CD4-positive, alpha-beta T cell (primary cell): ENCODE measurements at regions not wholly inside any gene's neighbourhood (a gene's known extent, or its start where the extent isn't known, plus 50 kb on each side); places are given as distances from the start of the nearest gene placed in this dataset.

ENCODE experiments used
- ATAC-seq: fragments of 200-7000 bp; cut with Tn5 transposase; one replicate; pipeline ENCODE4 v1.10.0; 2022; ENCODE audit warnings: mild to moderate bottlenecking; ENCODE audit not compliant: poor library complexity
- CTCF ChIA-PET: fragments of 350-600 bp; sonication (Branson Sonifier 250); formaldehyde crosslinking; loops from one replicate; lab custom pipeline; 2021; ENCODE audit warnings: antibody characterized with exemption, inconsistent platforms; lab: Charles Lee
- POLR2A ChIA-PET: fragments of 350-600 bp; sonication (Branson Sonifier 250); formaldehyde crosslinking; loops from one replicate; lab custom pipeline; 2021; ENCODE audit warnings: antibody characterized with exemption, inconsistent platforms; lab: Charles Lee
- DNase-seq, 14 experiments: peaks; one replicate each; pipeline ENCODE4 v3.0.0-alpha.2; 2013 to 2020; ENCODE audit warnings: mixed read lengths in 2 of 14
- H3K27ac ChIP-seq, 2 donors: one replicate each; pipeline versions ENCODE4 v1.5.1 to v1.7.0; 2013; ENCODE audit warnings: low read length in 2 of 2, low read depth in 1 of 2, mild to moderate bottlenecking in 1 of 2
- H3K27me3 ChIP-seq, 2 experiments: 1 replicate in 1 of 2; 2 replicates in 1 of 2; pipeline versions ENCODE4 v1.6.1 to v1.7.0; 2013; ENCODE audit warnings: low read length in 2 of 2, control low read depth in 1 of 2, mild to moderate bottlenecking in 1 of 2, moderate library complexity in 1 of 2; ENCODE audit not compliant: insufficient read depth in 2 of 2, control insufficient read depth in 1 of 2
- H3K36me3 ChIP-seq: one replicate; pipeline ENCODE4 v1.6.1; 2013; ENCODE audit warnings: low read length, control low read depth; ENCODE audit not compliant: insufficient read depth
- H3K4me1 ChIP-seq: one replicate; pipeline ENCODE4 v1.6.1; 2013; ENCODE audit warnings: low read length, control low read depth; ENCODE audit not compliant: insufficient read depth
- H3K4me3 ChIP-seq: one replicate; pipeline ENCODE4 v1.5.1; 2013; ENCODE audit warnings: mild to moderate bottlenecking, low read length, moderate library complexity
- H3K9me3 ChIP-seq, 2 experiments: 1 replicate in 1 of 2; 2 replicates in 1 of 2; pipeline versions ENCODE4 v1.6.1 to v1.7.0; 2013; ENCODE audit warnings: low read length in 2 of 2, mild to moderate bottlenecking in 2 of 2, control low read depth in 1 of 2, moderate library complexity in 1 of 2; ENCODE audit not compliant: control insufficient read depth in 1 of 2, insufficient read depth in 1 of 2
- H3K27ac Mint-ChIP-seq: one replicate; pipeline ENCODE4 v1.8.0; 2020; ENCODE audit warnings: mixed read lengths
- H3K27me3 Mint-ChIP-seq: one replicate; pipeline ENCODE4 v1.8.0; 2021; ENCODE audit warnings: mixed read lengths
- H3K36me3 Mint-ChIP-seq: one replicate; pipeline ENCODE4 v1.8.0; 2021; ENCODE audit warnings: low read depth, mixed read lengths
- H3K4me1 Mint-ChIP-seq: one replicate; pipeline ENCODE4 v1.8.0; 2021; ENCODE audit warnings: low read depth, mixed read lengths
- H3K4me3 Mint-ChIP-seq: one replicate; pipeline ENCODE4 v1.8.0; 2020; ENCODE audit warnings: mild to moderate bottlenecking, mixed read lengths
- H3K9me3 Mint-ChIP-seq: one replicate; pipeline ENCODE4 v1.8.0; 2020; ENCODE audit warnings: mixed read lengths
- intact Hi-C, 2 experiments: fragments of 100-400 bp; cut with DNase I in 1 of 2; cut with micrococcal nuclease in 1 of 2; formaldehyde crosslinking; loops; one replicate each; pipeline versions ENCODE4 v1.15.1 to v1.9.0; 2023 to 2025; cut with DNase I, micrococcal nuclease
- TF ChIP-seq, protein P1 (sequence below): fragments of 200-600 bp; IDR thresholded peaks from one replicate; pipeline ENCODE4 v1.8.0; 2022; ENCODE audit warnings: antibody characterized with exemption, mild to moderate bottlenecking

DNA sequence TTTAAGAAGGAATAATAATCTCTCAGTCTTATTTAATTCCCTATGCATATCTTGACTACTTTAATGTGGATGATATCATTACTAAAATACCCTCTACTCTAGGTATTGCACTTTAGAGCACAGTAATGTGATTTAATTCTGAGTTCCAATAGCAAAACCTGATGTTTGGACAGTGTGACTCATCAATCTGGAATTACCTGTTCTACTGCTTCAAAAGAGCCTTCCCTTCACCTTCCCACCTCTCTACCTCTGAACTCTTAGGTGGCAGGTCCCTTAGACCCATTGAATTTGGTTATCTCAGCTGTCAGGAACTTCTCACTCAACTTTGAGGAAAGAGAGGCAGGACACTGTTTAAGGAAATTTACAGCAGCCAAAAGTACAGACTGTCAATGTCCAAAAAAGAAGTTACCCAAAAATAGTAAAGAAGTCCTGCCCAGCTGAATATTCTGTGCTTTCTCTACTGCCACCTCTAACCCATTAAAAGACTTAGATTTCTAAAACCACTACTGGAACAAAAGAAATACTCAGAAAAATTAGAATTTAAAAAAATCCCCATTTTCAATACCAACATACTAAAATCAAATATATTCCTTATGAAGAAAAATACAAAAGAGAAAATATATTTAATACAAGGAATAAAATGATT is 123.1 kb upstream of the GPM6A start:
- TF ChIP-seq, protein P1, sequence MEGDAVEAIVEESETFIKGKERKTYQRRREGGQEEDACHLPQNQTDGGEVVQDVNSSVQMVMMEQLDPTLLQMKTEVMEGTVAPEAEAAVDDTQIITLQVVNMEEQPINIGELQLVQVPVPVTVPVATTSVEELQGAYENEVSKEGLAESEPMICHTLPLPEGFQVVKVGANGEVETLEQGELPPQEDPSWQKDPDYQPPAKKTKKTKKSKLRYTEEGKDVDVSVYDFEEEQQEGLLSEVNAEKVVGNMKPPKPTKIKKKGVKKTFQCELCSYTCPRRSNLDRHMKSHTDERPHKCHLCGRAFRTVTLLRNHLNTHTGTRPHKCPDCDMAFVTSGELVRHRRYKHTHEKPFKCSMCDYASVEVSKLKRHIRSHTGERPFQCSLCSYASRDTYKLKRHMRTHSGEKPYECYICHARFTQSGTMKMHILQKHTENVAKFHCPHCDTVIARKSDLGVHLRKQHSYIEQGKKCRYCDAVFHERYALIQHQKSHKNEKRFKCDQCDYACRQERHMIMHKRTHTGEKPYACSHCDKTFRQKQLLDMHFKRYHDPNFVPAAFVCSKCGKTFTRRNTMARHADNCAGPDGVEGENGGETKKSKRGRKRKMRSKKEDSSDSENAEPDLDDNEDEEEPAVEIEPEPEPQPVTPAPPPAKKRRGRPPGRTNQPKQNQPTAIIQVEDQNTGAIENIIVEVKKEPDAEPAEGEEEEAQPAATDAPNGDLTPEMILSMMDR = no peak
- no peaks in the 10 kb centered on the region for H3K27me3 ChIP-seq
- H3K27me3 Mint-ChIP-seq = no peaks in the 10 kb centered on the region
- intact Hi-C loops = no loop called here
- CTCF ChIA-PET = no interaction called here
- DNase-seq = no peak
- no peak overlapping the region for H3K4me3 Mint-ChIP-seq
- no peak for ATAC-seq
- no peak overlapping the region for H3K27ac Mint-ChIP-seq
- no peaks in the 10 kb centered on the region for H3K4me1 ChIP-seq
- H3K9me3 Mint-ChIP-seq = no peaks in the 10 kb centered on the region
- H3K4me3 ChIP-seq = no peak overlapping the region
- no peak overlapping the region for H3K27ac ChIP-seq
- no peaks in the 10 kb centered on the region for H3K36me3 ChIP-seq
- no peaks in the 10 kb centered on the region for H3K36me3 Mint-ChIP-seq
- H3K4me1 Mint-ChIP-seq = no peaks in the 10 kb centered on the region
- POLR2A ChIA-PET = no interaction called here
- no peaks in the 10 kb centered on the region for H3K9me3 ChIP-seq

DNA sequence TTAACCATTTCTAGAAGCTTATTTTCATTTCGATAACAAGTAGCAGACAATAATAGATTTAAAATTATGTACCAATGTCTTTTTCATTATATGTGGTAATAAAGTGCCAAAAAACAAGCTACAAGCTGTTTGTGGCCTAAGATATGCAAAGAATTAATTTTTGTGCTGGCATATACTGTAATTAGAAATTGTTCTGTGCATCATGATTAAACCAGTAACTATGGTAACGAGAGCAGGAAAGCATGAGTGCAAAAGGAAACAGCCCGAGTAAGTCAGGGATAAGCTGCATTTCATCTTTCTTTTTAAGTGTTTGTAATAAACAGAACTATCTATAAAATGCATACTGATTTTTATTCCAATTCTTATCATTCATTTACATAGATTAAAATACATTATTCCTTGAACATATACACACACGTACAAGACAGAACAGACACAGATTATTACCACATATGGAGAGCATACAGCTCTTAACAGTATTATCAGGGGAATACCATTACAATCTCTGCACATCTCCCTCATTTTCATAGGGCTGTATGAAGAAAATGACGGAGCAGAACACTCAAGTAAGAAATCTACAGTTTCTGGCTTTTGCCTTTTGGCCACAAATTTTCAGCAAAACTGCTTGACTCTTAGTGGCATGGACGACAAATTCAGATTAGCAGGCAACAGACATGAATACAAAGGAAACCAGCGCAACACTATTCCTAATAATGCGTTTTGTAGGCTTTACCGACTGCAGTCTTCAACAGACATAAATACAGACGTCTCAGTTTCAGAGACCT is 121.3 kb upstream of the WDR17 start:
- Histone ChIP-seq H3K4me1 (peaks cover 5% of the 10 kb centered on the region), H3K27ac (no peak overlapping the region), H3K27me3 (peaks cover 0 to 3% of the 10 kb centered on the region in 2 experiments), H3K36me3 (no peaks in the 10 kb centered on the region), H3K9me3 (no peaks in the 10 kb centered on the region), H3K4me3 (no peak overlapping the region)
- ChIA-PET POLR2A (no interaction called here), CTCF (no interaction called here)
- Mint-ChIP-seq H3K9me3 (no peaks in the 10 kb centered on the region), H3K4me3 (no peak overlapping the region), H3K27me3 (peaks cover 12% of the 10 kb centered on the region), H3K4me1 (peaks cover 6% of the 10 kb centered on the region), H3K36me3 (no peaks in the 10 kb centered on the region), H3K27ac (no peak overlapping the region)
- no peak for DNase-seq
- ATAC-seq = no peak
- intact Hi-C loops = no loop called here
- TF ChIP-seq, protein P1 = no peak

DNA sequence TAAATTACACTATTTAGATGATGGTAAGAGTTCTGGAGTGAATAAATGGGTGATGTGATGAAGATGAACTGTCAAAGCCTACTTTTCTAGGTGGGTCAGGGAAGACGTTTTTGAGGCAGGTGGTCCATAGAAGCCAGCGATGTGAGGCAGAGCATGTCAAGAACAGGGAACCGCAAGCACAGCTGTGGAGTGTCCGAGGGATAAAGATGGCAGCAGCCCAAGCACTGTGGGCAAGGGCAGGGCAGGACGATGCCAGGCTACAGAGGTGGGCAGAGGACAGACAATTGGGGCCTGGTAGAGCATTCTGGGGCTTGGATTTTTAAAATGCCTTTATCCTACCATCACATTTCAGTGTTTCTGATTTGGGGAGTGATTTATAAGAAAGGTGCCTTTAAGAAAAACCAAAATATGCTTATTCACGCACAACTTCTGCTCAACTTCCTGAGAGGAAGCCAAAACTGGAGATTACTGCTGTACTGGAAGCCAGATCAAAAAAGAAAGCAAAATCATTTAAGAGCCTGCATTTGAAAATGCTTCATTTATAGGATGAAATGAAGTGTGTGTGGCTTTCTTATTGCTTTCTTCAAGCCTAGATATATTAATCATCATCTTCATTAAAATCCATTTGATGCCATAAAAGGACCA is 119.0 kb upstream of the WDR17 start:
- H3K9me3 ChIP-seq = no peaks in the 10 kb centered on the region
- H3K27ac ChIP-seq = no peak overlapping the region
- peaks cover 16% of the 10 kb centered on the region for H3K27me3 Mint-ChIP-seq
- DNase-seq (peak in 1 of 14 experiments; percentile 5), ATAC-seq (no peak)
- no peaks in the 10 kb centered on the region for H3K9me3 Mint-ChIP-seq
- H3K4me1 Mint-ChIP-seq = peaks cover 6% of the 10 kb centered on the region
- ChIA-PET POLR2A (no interaction called here), CTCF (no interaction called here)
- intact Hi-C loops = loop anchor here (1.0 to 2.0 kb wide), 2 partner anchors 394 to 395 kb away; no protein-coding TSS in a partner anchor
- H3K4me3 ChIP-seq = peak overlapping the region; percentile 15
- no peak overlapping the region for H3K4me3 Mint-ChIP-seq
- H3K4me1 ChIP-seq = peaks cover 5% of the 10 kb centered on the region
- H3K27ac Mint-ChIP-seq = no peak overlapping the region
- H3K36me3 Mint-ChIP-seq = no peaks in the 10 kb centered on the region
- H3K36me3 ChIP-seq = no peaks in the 10 kb centered on the region
- TF ChIP-seq, protein P1 = no peak
- peaks cover 0 to 3% of the 10 kb centered on the region in 2 experiments for H3K27me3 ChIP-seq
